ENCODE measurements at regions not wholly inside any gene's neighbourhood (a gene's known extent, or its start where the extent isn't known, plus 50 kb on each side); places are given as distances from the start of the nearest gene placed in this dataset.

DNA sequence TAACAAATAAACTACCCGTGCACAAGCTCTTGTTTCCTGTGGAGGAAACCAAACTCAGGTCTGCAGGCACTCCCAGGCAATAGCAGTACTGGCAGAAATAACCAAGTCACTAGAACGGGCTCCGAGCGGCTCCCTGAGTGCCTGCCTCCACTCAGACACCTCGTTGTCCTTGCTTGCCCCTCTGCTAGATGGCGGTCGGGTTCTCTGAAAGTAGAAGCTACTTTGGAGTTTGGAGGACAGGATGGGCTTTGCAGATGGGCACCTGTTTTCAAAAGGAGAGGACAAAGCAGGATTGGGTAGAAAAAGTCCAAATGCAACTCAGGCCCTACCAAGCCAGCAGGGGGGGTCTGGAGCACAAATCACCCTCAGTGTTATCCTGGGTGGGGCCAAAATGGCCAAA is 136.4 kb downstream of the LRRC30 start:
- Histone ChIP-seq H4K20me1 (ENCODE audit: insufficient read depth, low read length) (no peaks in the 10 kb centered on the region), H3K27ac (ENCODE audit: extremely low read length, insufficient read depth, low read length) (no peak overlapping the region), H3K4me1 (ENCODE audit: insufficient read depth, low read length) (no peaks in the 10 kb centered on the region), H3K9ac (ENCODE audit: insufficient read depth, low read depth, low read length) (no peak overlapping the region), H3K27me3 (ENCODE audit: control insufficient read depth in 1 of 2, insufficient read depth in 2 of 2, low read length in 2 of 2) (no peaks in the 10 kb centered on the region; a peak in 2 of 5 replicates), H3K36me3 (replicated peaks in 1 of 2; ENCODE audit: control insufficient read depth in 1 of 2, insufficient read depth in 2 of 2, low read length in 2 of 2) (no peaks in the 10 kb centered on the region), H3K4me2 (ENCODE audit: low read depth, low read length) (no peak overlapping the region), H2AFZ (ENCODE audit: low read length) (no peak overlapping the region), H3K9me3 (ENCODE audit: low read length) (no peaks in the 10 kb centered on the region), H3K4me3 (replicated peaks in 1 of 3; ENCODE audit: insufficient read depth in 1 of 3, low read depth in 2 of 3, low read length in 3 of 3) (no peak overlapping the region), H3K79me2 (ENCODE audit: insufficient read depth, low read length) (no peaks in the 10 kb centered on the region)
- in situ Hi-C loops (cut with HindIII; ENCODE audit: extremely low pct_ligation_motif_present, low pct_unique_long_range_greater_than_20kb) (no loop called here), intact Hi-C loops (cut with micrococcal nuclease; ENCODE audit: unreplicated experiment) (loop anchor here (5.0 kb wide), 1 partner anchor 200 kb away; the partner anchor contains the start of gene PTPRM)
- ChIA-PET POLR2A (no interaction called here), CTCF (ENCODE audit: low intra/inter-chr PET ratio, low total read pairs) (no interaction called here)
- DNase-seq (ENCODE audit: low spot score) (no peak), ATAC-seq (peak; percentile 51), FAIRE-seq (no peak)
- TF ChIP-seq, protein P1, sequence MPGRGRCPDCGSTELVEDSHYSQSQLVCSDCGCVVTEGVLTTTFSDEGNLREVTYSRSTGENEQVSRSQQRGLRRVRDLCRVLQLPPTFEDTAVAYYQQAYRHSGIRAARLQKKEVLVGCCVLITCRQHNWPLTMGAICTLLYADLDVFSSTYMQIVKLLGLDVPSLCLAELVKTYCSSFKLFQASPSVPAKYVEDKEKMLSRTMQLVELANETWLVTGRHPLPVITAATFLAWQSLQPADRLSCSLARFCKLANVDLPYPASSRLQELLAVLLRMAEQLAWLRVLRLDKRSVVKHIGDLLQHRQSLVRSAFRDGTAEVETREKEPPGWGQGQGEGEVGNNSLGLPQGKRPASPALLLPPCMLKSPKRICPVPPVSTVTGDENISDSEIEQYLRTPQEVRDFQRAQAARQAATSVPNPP (CRISPR knock-in tag; IDR thresholded peaks at IDR 0.05) = no peak
- TF ChIP-seq HIVEP1 (CRISPR knock-in tag; IDR thresholded peaks at IDR 0.05) (no peak), FLYWCH1 (CRISPR knock-in tag; IDR thresholded peaks at IDR 0.05) (no peak), ZSCAN12 (CRISPR knock-in tag; IDR thresholded peaks at IDR 0.05) (no peak), CHD4 (IDR thresholded peaks at IDR 0.05; ENCODE audit: borderline replicate concordance, low read length) (no peak), ATF7-NPFF (CRISPR knock-in tag; IDR thresholded peaks at IDR 0.05; ENCODE audit: low read depth) (no peak), DR1 (CRISPR knock-in tag; IDR thresholded peaks at IDR 0.05) (no peak), STAG1 (CRISPR knock-in tag; IDR thresholded peaks at IDR 0.05) (peak; percentile 23; the same call in 1 of the 2 replicates), ZFP37 (CRISPR knock-in tag; IDR thresholded peaks at IDR 0.05; ENCODE audit: borderline replicate concordance) (no peak)
- TF ChIP-seq, protein P2, sequence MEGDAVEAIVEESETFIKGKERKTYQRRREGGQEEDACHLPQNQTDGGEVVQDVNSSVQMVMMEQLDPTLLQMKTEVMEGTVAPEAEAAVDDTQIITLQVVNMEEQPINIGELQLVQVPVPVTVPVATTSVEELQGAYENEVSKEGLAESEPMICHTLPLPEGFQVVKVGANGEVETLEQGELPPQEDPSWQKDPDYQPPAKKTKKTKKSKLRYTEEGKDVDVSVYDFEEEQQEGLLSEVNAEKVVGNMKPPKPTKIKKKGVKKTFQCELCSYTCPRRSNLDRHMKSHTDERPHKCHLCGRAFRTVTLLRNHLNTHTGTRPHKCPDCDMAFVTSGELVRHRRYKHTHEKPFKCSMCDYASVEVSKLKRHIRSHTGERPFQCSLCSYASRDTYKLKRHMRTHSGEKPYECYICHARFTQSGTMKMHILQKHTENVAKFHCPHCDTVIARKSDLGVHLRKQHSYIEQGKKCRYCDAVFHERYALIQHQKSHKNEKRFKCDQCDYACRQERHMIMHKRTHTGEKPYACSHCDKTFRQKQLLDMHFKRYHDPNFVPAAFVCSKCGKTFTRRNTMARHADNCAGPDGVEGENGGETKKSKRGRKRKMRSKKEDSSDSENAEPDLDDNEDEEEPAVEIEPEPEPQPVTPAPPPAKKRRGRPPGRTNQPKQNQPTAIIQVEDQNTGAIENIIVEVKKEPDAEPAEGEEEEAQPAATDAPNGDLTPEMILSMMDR (CRISPR knock-in tag; IDR thresholded peaks at IDR 0.05) = peak; percentile 33
- TF ChIP-seq, protein P3, sequence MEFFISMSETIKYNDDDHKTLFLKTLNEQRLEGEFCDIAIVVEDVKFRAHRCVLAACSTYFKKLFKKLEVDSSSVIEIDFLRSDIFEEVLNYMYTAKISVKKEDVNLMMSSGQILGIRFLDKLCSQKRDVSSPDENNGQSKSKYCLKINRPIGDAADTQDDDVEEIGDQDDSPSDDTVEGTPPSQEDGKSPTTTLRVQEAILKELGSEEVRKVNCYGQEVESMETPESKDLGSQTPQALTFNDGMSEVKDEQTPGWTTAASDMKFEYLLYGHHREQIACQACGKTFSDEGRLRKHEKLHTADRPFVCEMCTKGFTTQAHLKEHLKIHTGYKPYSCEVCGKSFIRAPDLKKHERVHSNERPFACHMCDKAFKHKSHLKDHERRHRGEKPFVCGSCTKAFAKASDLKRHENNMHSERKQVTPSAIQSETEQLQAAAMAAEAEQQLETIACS (CRISPR knock-in tag; IDR thresholded peaks at IDR 0.05) = no peak
- 35% methylated on average over 7 of the region's 7 CpGs for WGBS (ENCODE audit: low lambda C conversion rate)
- no TSS peak for BruUV-seq (replicated peaks)
